GM12873 (cell line): ENCODE measurements at regions not wholly inside any gene's neighbourhood (a gene's known extent, or its start where the extent isn't known, plus 50 kb on each side); places are given as distances from the start of the nearest gene placed in this dataset.

Source experiments
- TF ChIP-seq, protein P1 (sequence below): IDR thresholded peaks from 2 replicates; pipeline ENCODE4 v1.5.1; 2012; ENCODE audit warnings: low read depth, mild to moderate bottlenecking, moderate library complexity, low read length, control low read depth; ENCODE audit not compliant: insufficient read depth; ENCODE audit errors: missing control alignments

DNA sequence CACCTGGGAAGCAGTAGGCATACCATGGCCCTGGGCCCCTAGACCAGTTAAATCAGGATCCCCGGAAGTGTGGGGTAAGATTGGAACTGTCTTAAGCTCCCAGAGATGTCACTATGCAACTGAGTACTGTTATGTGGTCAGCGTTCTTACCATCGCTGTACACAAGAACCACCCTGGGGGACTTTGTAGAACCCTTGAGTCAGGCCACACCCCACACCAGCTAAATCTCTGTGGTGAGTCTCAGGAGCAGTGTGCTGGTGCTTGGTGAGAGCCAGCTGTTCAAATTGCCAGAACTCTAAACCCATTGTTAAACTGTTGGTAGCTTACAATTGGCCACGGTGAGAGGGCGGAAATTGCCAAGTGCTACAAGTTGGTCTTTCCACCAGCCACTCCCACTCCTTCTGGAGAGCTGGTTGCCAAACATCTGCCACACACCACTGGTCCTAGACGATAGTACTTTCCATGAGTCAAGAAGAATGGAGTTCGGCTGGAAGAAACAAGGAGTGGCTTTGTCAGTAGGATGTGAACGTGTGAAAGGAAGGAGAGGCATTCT is 80.5 kb upstream of the SYNDIG1 start:
- TF ChIP-seq, protein P1, sequence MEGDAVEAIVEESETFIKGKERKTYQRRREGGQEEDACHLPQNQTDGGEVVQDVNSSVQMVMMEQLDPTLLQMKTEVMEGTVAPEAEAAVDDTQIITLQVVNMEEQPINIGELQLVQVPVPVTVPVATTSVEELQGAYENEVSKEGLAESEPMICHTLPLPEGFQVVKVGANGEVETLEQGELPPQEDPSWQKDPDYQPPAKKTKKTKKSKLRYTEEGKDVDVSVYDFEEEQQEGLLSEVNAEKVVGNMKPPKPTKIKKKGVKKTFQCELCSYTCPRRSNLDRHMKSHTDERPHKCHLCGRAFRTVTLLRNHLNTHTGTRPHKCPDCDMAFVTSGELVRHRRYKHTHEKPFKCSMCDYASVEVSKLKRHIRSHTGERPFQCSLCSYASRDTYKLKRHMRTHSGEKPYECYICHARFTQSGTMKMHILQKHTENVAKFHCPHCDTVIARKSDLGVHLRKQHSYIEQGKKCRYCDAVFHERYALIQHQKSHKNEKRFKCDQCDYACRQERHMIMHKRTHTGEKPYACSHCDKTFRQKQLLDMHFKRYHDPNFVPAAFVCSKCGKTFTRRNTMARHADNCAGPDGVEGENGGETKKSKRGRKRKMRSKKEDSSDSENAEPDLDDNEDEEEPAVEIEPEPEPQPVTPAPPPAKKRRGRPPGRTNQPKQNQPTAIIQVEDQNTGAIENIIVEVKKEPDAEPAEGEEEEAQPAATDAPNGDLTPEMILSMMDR = no peak

DNA sequence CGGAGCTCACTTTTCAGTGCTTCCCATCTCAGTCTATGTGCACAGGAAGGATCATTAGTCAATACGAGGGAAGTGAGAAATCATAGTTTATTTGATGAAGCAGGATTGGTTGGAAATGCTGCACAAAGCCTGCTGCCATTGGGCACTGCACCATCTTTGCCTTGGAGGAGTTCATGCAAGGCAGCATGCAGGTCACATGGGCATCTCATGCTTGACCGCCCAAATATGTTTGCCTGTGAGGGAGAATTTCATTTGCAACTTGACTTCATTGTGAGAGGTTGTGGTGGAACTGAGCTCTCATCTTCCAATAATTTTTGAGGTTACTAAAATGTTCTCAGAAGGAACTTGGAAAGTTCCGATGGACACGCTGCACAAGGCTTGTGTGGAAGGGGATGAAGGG is 83.9 kb upstream of the SYNDIG1 start:
- TF ChIP-seq, protein P1 = no peak

DNA sequence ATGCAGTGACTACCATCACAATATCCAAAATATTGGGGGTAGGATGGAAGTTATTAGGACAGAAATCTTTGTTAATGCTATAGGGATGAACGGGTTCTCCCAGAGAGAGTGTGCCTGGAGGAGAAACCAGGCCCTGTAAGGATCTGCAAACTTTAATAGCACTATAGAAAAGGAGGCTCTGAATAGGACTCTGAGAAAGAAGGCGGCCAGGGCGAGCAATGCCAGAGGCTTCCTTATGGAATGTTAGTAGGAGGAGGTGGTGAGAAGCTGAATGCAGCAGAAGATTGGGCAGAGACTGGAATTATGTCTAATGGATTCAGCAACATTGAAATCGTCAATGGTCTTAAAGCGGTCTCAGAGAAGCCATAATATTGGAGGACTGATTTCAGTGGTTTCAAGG is 84.6 kb upstream of the SYNDIG1 start:
- TF ChIP-seq, protein P1 = no peak

GRCh38 chr20:24382743-24383142 is 86.7 kb upstream of the SYNDIG1 start:
- TF ChIP-seq, protein P1 = no peak

GRCh38 chr20:24382331-24382730 is 87.1 kb upstream of the SYNDIG1 start:
- TF ChIP-seq, protein P1 = no peak

- TF ChIP-seq, protein P1 = no peak
Measured at GRCh38 chr20:24381886-24382285, 87.5 kb upstream of the SYNDIG1 start.

- TF ChIP-seq, protein P1 = no peak
Measured at GRCh38 chr20:24379484-24379927, 89.9 kb upstream of the SYNDIG1 start.
